ENCODE measurements at regions not wholly inside any gene's neighbourhood (a gene's known extent, or its start where the extent isn't known, plus 50 kb on each side); places are given as distances from the start of the nearest gene placed in this dataset.

DNA sequence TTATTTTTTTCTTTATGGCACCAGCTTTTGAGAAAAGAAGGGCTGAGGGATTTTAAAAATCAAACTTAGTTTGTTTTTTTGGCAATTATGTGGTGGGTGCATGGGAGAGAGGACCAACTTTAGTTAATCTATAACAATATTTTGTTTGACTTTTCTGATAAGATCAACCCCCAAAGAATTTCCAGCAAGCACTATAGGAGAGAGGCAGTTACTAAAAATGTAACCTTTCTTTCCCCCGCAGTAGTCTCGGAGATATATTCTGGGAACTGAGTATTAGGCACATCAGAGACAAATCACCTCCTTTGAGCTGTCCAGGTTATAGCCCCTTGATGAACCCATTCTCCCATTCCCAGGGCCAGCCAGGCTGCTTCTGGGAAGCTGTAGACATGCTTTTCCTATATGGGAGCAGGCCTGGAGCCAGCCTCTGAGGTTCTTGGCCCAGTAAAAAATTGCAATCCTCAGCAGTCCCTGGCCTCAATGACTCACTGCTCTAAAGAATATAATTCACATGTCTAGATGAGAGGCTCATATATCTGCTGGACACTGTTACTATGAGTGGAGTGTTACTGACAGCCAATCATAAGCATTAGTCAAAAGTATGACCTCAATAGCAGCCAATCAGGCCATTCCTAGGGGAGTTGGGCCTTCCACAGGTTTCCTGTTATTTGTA is 138.3 kb upstream of the AGBL1 start:
- TF ChIP-seq, protein P1, sequence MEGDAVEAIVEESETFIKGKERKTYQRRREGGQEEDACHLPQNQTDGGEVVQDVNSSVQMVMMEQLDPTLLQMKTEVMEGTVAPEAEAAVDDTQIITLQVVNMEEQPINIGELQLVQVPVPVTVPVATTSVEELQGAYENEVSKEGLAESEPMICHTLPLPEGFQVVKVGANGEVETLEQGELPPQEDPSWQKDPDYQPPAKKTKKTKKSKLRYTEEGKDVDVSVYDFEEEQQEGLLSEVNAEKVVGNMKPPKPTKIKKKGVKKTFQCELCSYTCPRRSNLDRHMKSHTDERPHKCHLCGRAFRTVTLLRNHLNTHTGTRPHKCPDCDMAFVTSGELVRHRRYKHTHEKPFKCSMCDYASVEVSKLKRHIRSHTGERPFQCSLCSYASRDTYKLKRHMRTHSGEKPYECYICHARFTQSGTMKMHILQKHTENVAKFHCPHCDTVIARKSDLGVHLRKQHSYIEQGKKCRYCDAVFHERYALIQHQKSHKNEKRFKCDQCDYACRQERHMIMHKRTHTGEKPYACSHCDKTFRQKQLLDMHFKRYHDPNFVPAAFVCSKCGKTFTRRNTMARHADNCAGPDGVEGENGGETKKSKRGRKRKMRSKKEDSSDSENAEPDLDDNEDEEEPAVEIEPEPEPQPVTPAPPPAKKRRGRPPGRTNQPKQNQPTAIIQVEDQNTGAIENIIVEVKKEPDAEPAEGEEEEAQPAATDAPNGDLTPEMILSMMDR (IDR thresholded peaks at IDR 0.05) = no peak
- Histone ChIP-seq H3K27me3 (no peaks in the 10 kb centered on the region), H3K9ac (ENCODE audit: low read depth in 2 of 2, low read length in 2 of 2) (no peak overlapping the region), H3K4me3 (no peak overlapping the region), H3K4me1 (no peaks in the 10 kb centered on the region), H3K36me3 (no peaks in the 10 kb centered on the region), H3K9me3 (no peaks in the 10 kb centered on the region), H3K27ac (no peak overlapping the region)
- intact Hi-C loops (cut with DNase I) = no loop called here
- DNase-seq = no peak

DNA sequence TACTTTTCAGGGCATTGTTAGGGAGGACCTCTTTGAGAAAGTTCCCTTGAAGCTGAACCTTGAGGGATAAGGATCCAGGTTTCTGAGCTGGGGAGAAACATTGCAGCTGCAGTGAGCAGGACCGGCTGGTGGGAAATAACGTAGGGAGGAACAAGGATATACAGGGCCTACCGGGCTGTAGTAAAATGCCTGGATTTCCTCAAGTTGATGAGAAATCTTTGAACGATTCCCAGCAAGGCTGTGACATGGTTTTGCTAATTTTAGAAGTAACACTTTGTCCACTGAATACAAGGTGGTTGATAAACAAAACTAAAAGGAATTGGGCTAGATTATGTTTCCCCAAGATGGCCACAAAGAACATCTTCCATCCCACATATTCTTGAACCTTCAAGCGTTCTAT is 137.0 kb upstream of the AGBL1 start:
- no peak overlapping the region for H3K9ac ChIP-seq (ENCODE audit: low read depth in 2 of 2, low read length in 2 of 2)
- no peaks in the 10 kb centered on the region for H3K36me3 ChIP-seq
- no peak overlapping the region for H3K27ac ChIP-seq
- H3K4me3 ChIP-seq = no peak overlapping the region
- no peaks in the 10 kb centered on the region for H3K9me3 ChIP-seq
- DNase-seq = no peak
- intact Hi-C loops (cut with DNase I) = no loop called here
- H3K27me3 ChIP-seq = no peaks in the 10 kb centered on the region
- TF ChIP-seq, protein P1 (IDR thresholded peaks at IDR 0.05) = no peak
- H3K4me1 ChIP-seq = no peaks in the 10 kb centered on the region

DNA sequence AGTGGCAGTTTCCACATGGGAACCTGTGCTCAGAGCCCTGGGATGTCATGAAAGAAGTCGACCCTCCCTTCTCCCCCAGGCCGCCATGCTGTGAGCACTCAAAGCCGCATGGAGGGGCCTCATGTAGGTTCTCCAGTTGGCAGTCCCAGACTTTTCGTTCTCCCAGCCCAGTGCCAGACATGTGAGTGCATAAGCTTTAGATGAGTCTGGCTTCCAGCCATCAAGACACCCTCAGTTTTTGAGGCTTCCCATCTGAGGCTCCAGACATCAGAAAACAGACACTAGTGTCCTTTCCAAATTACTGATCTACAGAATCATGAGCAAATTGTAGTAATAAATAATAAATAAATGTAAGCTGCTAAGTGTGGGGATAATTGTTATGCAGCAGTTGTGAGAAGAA is 136.5 kb upstream of the AGBL1 start:
- Histone ChIP-seq H3K9ac (ENCODE audit: low read depth in 2 of 2, low read length in 2 of 2) (no peak overlapping the region), H3K9me3 (no peaks in the 10 kb centered on the region), H3K27ac (no peak overlapping the region), H3K27me3 (no peaks in the 10 kb centered on the region), H3K4me1 (no peaks in the 10 kb centered on the region), H3K4me3 (no peak overlapping the region), H3K36me3 (no peaks in the 10 kb centered on the region)
- no peak for DNase-seq
- TF ChIP-seq, protein P1 (IDR thresholded peaks at IDR 0.05) = no peak
- intact Hi-C loops (cut with DNase I) = no loop called here

DNA sequence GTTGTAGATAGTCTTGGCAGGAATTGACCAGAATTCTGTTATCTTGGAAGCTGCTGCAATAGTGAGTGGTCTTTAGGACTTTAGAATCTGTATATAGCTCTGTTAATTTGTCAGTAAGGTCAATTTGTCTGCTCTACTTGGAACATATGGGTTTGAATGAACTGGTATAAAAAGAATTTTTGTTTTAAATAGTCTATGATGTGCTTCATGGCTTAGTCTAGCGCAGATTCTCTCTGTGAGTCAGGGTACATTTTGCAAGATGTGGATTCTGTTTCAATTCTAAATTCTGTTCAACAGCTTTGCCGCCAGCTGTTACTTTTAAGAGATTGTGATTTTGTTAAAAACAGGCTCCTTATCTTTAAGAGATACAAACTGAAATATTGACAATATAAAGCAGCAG is 135.9 kb upstream of the AGBL1 start:
- Histone ChIP-seq H3K27me3 (no peaks in the 10 kb centered on the region), H3K9me3 (no peaks in the 10 kb centered on the region), H3K9ac (ENCODE audit: low read depth in 2 of 2, low read length in 2 of 2) (no peak overlapping the region), H3K4me3 (no peak overlapping the region), H3K36me3 (no peaks in the 10 kb centered on the region), H3K27ac (no peak overlapping the region), H3K4me1 (no peaks in the 10 kb centered on the region)
- DNase-seq = no peak
- TF ChIP-seq, protein P1 (IDR thresholded peaks at IDR 0.05) = no peak
- intact Hi-C loops (cut with DNase I) = no loop called here

DNA sequence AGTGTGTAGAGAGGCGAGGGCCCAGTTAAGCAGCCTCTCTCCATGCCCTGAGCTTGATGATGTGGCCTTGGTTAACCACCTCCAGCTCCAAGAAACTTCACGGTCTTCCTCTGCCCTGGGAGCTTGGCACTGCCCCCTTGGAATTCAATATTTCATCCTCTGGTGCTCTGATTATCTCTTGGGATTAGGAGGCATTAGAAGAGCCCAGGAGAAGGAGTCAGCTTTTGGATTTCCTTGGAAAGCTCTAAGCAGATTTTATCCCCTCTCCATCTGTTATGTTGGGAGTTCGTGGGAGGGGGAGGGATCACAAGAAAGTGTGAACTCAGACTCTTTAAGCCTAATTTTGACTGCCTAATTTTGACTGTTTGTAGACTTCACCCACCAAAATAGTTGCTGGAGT is 132.7 kb upstream of the AGBL1 start:
- no peaks in the 10 kb centered on the region for H3K27me3 ChIP-seq
- no peaks in the 10 kb centered on the region for H3K36me3 ChIP-seq
- TF ChIP-seq, protein P1 (IDR thresholded peaks at IDR 0.05) = no peak
- no peak for DNase-seq
- no peak overlapping the region for H3K27ac ChIP-seq
- no peak overlapping the region for H3K9ac ChIP-seq (ENCODE audit: low read depth in 2 of 2, low read length in 2 of 2)
- intact Hi-C loops (cut with DNase I) = no loop called here
- no peaks in the 10 kb centered on the region for H3K9me3 ChIP-seq
- no peak overlapping the region for H3K4me3 ChIP-seq
- no peaks in the 10 kb centered on the region for H3K4me1 ChIP-seq

Data from colonic mucosa (tissue), 4 donors.